ENCODE measurements at regions not wholly inside any gene's neighbourhood (a gene's known extent, or its start where the extent isn't known, plus 50 kb on each side); places are given as distances from the start of the nearest gene placed in this dataset.

DNA sequence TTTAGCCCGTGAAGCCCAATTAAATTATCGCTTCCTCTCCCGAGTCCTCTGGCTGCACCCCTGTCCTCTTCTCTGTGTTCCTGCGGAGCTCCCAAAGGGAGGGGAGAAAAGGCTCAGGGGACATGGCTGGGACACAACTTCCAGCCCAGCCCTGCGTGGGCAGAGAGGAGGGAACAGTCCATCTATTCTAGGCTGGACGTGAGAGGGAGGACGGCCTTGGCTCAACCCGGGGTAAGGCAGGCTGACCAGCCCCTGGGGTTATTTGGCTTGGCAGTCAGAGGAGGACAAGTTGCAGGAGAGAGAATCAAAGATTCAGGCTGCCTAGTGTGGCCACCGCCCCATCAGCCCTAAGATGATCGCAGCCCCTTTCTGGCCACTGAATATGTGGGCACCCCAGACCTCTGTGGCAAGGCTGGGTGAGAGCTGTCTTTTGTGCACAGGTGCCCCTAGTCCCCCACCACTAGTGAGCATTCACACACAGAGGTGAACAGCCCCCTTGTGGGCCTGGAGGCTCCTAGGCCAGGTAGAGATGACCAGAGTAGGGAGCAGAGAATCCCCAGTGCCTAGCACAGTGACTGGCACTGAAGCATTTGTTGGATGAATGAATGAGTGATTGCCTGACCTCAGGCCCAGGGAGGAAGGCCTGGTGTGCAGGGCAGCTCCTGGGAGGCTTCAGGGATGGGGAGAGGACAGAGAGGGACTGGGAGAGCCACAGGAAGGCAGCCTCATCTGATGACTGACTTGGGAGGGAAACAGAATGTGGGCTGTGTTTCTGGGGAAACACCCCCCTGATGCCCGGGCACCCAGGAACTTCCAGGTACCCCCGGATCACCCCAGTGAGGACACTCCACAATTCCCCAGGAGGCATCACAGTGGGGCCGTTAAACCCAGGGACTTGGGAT, 133.9 kb downstream of the C9orf50 start:
- BruUV-seq (replicated peaks): no TSS peak
- Histone ChIP-seq H3K4me2 (ENCODE audit: insufficient read depth, low read length) (no peak overlapping the region), H3K9me1 (replicated peaks; ENCODE audit: control insufficient read depth, extremely low read depth, insufficient read depth, low read length) (no peaks in the 10 kb centered on the region), H3K9me3 (replicated peaks; ENCODE audit: control insufficient read depth, insufficient read depth, low read length) (no peaks in the 10 kb centered on the region), H3K9ac (replicated peaks; ENCODE audit: extremely low read depth, insufficient read depth, low read length) (peak overlapping the region; percentile 79), H4K20me1 (replicated peaks; ENCODE audit: control insufficient read depth, extremely low read depth, insufficient read depth, low read length) (no peaks in the 10 kb centered on the region), H3K27me3 (ENCODE audit: control insufficient read depth in 2 of 2, insufficient read depth in 2 of 2, low read length in 2 of 2) (no peaks in the 10 kb centered on the region), H2AFZ (ENCODE audit: low read depth, low read length) (no peak overlapping the region), H3K36me3 (ENCODE audit: control insufficient read depth in 2 of 2, extremely low read depth in 1 of 2, insufficient read depth in 2 of 2, low read length in 2 of 2) (no peaks in the 10 kb centered on the region), H3K79me2 (ENCODE audit: control insufficient read depth, insufficient read depth, low read length) (peaks cover 14% of the 10 kb centered on the region), H3K27ac (ENCODE audit: insufficient read depth, low read depth, low read length) (peak overlapping the region; percentile 66), H3K4me1 (ENCODE audit: control insufficient read depth, extremely low read depth, insufficient read depth, low read length) (peaks cover 58% of the 10 kb centered on the region), H3K4me3 (replicated peaks in 1 of 3; ENCODE audit: insufficient read depth in 1 of 3, low read depth in 1 of 3, low read length in 3 of 3) (no peak overlapping the region)
- ChIA-PET CTCF (no interaction called here), POLR2A (interaction anchor here (0.6 kb wide), 1 partner anchor 1330 kb away, joined by 4 read pairs; no protein-coding TSS in a partner anchor)
- FAIRE-seq: peak; percentile 31
- dilution Hi-C loops (cut with MboI; ENCODE audit: extremely low pct_ligation_motif_present, low sequenced_read_pairs): no loop called here
- TF ChIP-seq, protein P1, sequence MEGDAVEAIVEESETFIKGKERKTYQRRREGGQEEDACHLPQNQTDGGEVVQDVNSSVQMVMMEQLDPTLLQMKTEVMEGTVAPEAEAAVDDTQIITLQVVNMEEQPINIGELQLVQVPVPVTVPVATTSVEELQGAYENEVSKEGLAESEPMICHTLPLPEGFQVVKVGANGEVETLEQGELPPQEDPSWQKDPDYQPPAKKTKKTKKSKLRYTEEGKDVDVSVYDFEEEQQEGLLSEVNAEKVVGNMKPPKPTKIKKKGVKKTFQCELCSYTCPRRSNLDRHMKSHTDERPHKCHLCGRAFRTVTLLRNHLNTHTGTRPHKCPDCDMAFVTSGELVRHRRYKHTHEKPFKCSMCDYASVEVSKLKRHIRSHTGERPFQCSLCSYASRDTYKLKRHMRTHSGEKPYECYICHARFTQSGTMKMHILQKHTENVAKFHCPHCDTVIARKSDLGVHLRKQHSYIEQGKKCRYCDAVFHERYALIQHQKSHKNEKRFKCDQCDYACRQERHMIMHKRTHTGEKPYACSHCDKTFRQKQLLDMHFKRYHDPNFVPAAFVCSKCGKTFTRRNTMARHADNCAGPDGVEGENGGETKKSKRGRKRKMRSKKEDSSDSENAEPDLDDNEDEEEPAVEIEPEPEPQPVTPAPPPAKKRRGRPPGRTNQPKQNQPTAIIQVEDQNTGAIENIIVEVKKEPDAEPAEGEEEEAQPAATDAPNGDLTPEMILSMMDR (IDR thresholded peaks at IDR 0.05; ENCODE audit: extremely low read depth in 1 of 2, insufficient read depth in 1 of 2, low read depth in 1 of 2, low read length in 2 of 2): no peak
- TF ChIP-seq MYC (IDR thresholded peaks at IDR 0.05; ENCODE audit: low read depth, low read length): no peak
- no peak for TF ChIP-seq JUN (IDR thresholded peaks at IDR 0.05; ENCODE audit: borderline replicate concordance, insufficient read depth, insufficient read length, low read depth)
- no peak for TF ChIP-seq EZH2 (IDR thresholded peaks at IDR 0.05; ENCODE audit: borderline replicate concordance, low read depth, low read length, severe bottlenecking)
- TF ChIP-seq, protein P2, sequence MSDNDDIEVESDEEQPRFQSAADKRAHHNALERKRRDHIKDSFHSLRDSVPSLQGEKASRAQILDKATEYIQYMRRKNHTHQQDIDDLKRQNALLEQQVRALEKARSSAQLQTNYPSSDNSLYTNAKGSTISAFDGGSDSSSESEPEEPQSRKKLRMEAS (IDR thresholded peaks at IDR 0.05; ENCODE audit: insufficient read depth, insufficient read length): no peak
- no peak for TF ChIP-seq POLR2AphosphoS5 (IDR thresholded peaks at IDR 0.05; ENCODE audit: insufficient read depth, low read depth, low read length)
- no peak for TF ChIP-seq POLR2A (IDR thresholded peaks at IDR 0.05; ENCODE audit: low read depth, low read length)
- no peak for TF ChIP-seq FOS (IDR thresholded peaks at IDR 0.05; ENCODE audit: borderline replicate concordance, insufficient read depth, low read length)
- no peak for TF ChIP-seq GATA2 (IDR thresholded peaks at IDR 0.05; ENCODE audit: insufficient read depth, insufficient read length, low read depth, low read length)
- intact Hi-C loops (cut with micrococcal nuclease): no loop called here
- no peak for DNase-seq (ENCODE audit: low read depth, low spot score)

Measured in endothelial cell of umbilical vein (primary cell).